RWPE2 (cell line): ENCODE measurements at regions not wholly inside any gene's neighbourhood (a gene's known extent, or its start where the extent isn't known, plus 50 kb on each side); places are given as distances from the start of the nearest gene placed in this dataset.

Experiments used
- ATAC-seq: fragments of 200-7000 bp; cut with Tn5 transposase; 3 replicates; pipeline ENCODE4 v1.9.1; 2021; ENCODE audit warnings: low read depth
- DNase-seq: peaks from one replicate; pipeline ENCODE4 v3.0.0-alpha.2; 2020; ENCODE audit warnings: low spot score
- H3K27ac ChIP-seq: fragments of 450-650 bp; 2 replicates; pipeline ENCODE4 v1.5.1; 2017; ENCODE audit warnings: mild to moderate bottlenecking; ENCODE audit not compliant: poor library complexity, severe bottlenecking
- H3K27me3 ChIP-seq: fragments of 250-450 bp; sonication (Bioruptor Pico); 2 replicates; pipeline ENCODE4 v1.5.1; 2021; ENCODE audit warnings: mild to moderate bottlenecking, moderate library complexity; ENCODE audit not compliant: insufficient read depth, poor library complexity, severe bottlenecking
- H3K36me3 ChIP-seq: fragments of 250-450 bp; sonication (Bioruptor Pico); 2 replicates; pipeline ENCODE4 v1.5.1; 2020; ENCODE audit warnings: low read depth, mild to moderate bottlenecking, moderate library complexity
- H3K4me1 ChIP-seq: fragments of 250-450 bp; sonication (Bioruptor Pico); 2 replicates; pipeline ENCODE4 v1.5.1; 2021; ENCODE audit warnings: mild to moderate bottlenecking, moderate library complexity; ENCODE audit not compliant: insufficient read depth, poor library complexity, severe bottlenecking
- H3K4me3 ChIP-seq: fragments of 250-450 bp; sonication (Bioruptor Pico); 2 replicates; pipeline ENCODE4 v1.5.1; 2021; ENCODE audit warnings: mild to moderate bottlenecking, moderate library complexity; ENCODE audit not compliant: severe bottlenecking
- H3K9me3 ChIP-seq: fragments of 250-450 bp; sonication (Bioruptor Pico); 2 replicates; pipeline ENCODE4 v1.5.1; 2021; ENCODE audit warnings: mild to moderate bottlenecking, moderate library complexity; ENCODE audit not compliant: severe bottlenecking
- TF ChIP-seq, protein P1 (sequence below): fragments of 450-650 bp; IDR thresholded peaks from one replicate; pipeline ENCODE4 v1.5.1; 2017; ENCODE audit warnings: mild to moderate bottlenecking, moderate library complexity; ENCODE audit not compliant: poor library complexity, severe bottlenecking

DNA sequence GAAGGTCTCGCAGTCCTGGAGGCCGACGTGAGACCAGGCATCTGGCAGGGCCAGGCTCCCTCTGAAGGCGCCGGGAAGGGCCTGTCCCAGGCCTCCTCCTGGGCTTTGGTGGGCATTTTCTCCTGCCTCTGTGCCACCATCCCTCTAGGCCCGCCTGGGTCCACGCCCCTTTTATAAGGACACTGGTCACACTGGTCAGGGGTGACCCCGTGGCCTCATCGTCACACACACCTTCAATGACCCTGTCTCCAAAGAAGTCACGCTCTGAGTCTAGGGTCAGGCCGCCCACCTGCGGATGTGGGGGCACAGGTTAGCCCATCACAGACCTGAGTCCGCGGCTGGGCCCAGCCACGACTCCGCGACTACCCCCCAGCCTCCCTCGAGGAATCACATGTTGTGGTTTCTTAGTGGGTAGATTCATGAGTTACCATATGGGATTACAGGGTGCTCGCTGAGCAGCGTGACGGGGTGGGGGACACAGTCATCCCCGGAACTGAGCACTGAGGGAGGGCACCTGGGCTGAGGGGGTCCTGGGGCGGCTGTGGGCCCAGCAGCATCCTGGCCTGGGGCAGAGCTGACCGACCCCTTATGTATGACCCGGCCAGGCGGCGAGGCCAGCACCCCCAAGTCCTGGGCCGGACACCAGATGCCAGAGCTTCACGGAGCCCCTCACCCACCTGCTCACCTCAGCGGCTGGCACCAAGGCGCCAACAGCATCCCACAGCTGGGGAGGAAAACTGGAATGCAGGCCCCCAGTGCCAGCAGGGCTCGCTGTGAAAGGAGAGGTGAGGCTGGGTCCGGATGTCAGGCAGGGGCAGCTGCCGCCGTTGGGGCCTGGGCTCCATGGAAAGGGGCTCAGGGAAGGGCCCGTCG, 115.9 kb downstream of the DLL1 start:
- H3K27me3 ChIP-seq: no peaks in the 10 kb centered on the region
- ATAC-seq (no peak), DNase-seq (no peak)
- H3K4me1 ChIP-seq: peaks cover 25% of the 10 kb centered on the region
- H3K27ac ChIP-seq: no peak overlapping the region
- no peak overlapping the region for H3K4me3 ChIP-seq
- no peaks in the 10 kb centered on the region for H3K36me3 ChIP-seq
- TF ChIP-seq, protein P1, sequence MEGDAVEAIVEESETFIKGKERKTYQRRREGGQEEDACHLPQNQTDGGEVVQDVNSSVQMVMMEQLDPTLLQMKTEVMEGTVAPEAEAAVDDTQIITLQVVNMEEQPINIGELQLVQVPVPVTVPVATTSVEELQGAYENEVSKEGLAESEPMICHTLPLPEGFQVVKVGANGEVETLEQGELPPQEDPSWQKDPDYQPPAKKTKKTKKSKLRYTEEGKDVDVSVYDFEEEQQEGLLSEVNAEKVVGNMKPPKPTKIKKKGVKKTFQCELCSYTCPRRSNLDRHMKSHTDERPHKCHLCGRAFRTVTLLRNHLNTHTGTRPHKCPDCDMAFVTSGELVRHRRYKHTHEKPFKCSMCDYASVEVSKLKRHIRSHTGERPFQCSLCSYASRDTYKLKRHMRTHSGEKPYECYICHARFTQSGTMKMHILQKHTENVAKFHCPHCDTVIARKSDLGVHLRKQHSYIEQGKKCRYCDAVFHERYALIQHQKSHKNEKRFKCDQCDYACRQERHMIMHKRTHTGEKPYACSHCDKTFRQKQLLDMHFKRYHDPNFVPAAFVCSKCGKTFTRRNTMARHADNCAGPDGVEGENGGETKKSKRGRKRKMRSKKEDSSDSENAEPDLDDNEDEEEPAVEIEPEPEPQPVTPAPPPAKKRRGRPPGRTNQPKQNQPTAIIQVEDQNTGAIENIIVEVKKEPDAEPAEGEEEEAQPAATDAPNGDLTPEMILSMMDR: no peak
- no peaks in the 10 kb centered on the region for H3K9me3 ChIP-seq

DNA sequence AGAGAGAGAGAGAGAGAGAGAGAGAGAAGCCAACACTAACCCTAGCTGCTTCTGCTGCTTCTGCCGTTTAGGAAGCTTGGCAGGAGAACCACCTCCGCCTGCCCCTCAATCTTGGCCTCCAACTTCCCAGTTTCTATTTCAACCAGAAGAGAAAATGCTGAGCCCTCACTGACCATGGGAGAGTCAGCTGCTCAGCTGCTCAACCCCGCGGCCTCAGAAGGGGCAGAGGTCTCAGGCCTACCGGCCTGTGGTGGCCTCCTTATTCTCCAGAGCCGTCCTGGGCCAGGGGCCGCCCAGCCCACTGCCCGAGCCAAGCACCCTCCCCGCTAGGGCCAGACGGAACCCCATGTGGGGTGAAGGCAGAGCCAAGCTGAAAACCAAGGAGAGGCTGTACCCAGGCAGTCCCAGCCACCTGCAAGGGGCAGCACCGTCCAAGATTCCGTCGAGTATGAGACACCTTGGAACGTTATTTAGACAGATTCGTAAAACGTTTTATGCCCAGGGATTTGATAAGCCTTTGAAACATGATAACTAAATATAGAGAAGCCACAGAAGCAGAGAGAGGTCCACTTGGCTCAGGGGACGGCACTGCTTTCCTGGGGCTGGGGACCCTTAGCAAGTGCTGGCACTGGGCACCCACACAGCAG, 116.6 kb downstream of the DLL1 start:
- Histone ChIP-seq H3K9me3 (no peaks in the 10 kb centered on the region), H3K4me3 (no peak overlapping the region), H3K4me1 (peaks cover 18% of the 10 kb centered on the region), H3K27me3 (no peaks in the 10 kb centered on the region), H3K27ac (no peak overlapping the region), H3K36me3 (no peaks in the 10 kb centered on the region)
- ATAC-seq: no peak
- TF ChIP-seq, protein P1: no peak
- no peak for DNase-seq

DNA sequence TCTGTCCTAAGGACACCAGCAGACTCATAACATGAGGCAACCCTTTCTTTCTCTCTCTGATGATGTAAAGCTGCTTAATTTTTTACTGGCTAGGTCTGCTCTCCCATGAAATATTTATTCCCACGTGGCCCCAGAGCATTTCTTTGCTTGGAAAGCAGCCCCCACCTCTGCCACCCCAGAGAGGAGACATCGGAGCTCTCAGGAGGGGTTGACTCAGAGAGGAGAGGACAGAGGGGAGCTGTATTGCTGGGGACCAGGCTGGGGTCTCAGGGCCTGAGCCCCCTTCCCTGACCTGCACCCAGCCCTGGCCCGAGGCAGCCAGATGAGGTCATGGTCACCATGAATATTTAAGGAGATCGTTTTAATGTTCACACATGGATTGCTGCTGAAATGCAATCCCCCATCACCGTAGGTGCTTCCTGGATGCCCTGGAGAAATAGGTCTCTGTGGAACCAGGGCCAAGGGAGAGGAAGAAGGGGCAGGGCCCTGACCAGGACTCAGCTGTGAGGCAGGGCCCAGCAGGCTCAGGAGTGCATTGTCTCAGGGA, 117.5 kb downstream of the DLL1 start:
- no peak overlapping the region for H3K4me3 ChIP-seq
- H3K27me3 ChIP-seq: no peaks in the 10 kb centered on the region
- peaks cover 11% of the 10 kb centered on the region for H3K4me1 ChIP-seq
- TF ChIP-seq, protein P1: no peak
- ATAC-seq (no peak), DNase-seq (no peak)
- no peak overlapping the region for H3K27ac ChIP-seq
- no peaks in the 10 kb centered on the region for H3K36me3 ChIP-seq
- no peaks in the 10 kb centered on the region for H3K9me3 ChIP-seq

DNA sequence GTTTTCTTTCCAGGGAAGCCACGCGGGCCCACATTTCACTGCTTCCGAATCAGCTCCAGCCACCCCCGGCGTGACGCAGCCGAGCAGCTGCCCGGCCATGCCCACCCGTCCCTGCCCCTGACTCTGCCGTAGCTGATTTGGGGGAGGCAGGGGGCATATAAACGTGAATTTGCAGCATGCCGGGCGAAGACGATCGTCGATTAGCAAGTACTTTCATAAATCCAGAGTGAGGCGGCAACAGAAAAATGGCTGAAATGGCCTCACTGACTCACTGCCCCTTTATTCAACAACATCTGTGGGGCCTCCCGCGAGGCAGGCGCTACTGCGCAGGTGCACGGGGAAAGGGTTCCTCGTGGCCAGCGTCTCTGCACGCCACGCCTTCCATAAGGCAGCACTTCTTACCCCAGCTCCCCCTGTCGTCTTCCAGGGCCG, 118.0 kb downstream of the DLL1 start:
- no peak overlapping the region for H3K27ac ChIP-seq
- H3K4me1 ChIP-seq: peaks cover 6% of the 10 kb centered on the region
- no peaks in the 10 kb centered on the region for H3K36me3 ChIP-seq
- TF ChIP-seq, protein P1: no peak
- H3K9me3 ChIP-seq: no peaks in the 10 kb centered on the region
- DNase-seq (no peak), ATAC-seq (no peak)
- no peaks in the 10 kb centered on the region for H3K27me3 ChIP-seq
- H3K4me3 ChIP-seq: no peak overlapping the region
